ENCODE measurements at regions not wholly inside any gene's neighbourhood (a gene's known extent, or its start where the extent isn't known, plus 50 kb on each side); places are given as distances from the start of the nearest gene placed in this dataset.

GRCh38 chr3:62936626-62937254, 61.5 kb upstream of the CADPS start:
- Histone ChIP-seq H4K20me1 (ENCODE audit: insufficient read depth, low read length) (no peaks in the 10 kb centered on the region), H3K4me3 (ENCODE audit: low read length) (no peak overlapping the region), H2AFZ (ENCODE audit: low read depth, low read length) (no peak overlapping the region), H3K27me3 (ENCODE audit: low read depth, low read length) (peaks cover 3% of the 10 kb centered on the region; the same call in 1 of the 2 replicates), H3K9me3 (ENCODE audit: insufficient read depth, low read length) (no peaks in the 10 kb centered on the region), H3K36me3 (replicated peaks; ENCODE audit: low read depth, low read length) (no peaks in the 10 kb centered on the region), H3K4me1 (ENCODE audit: low read length) (no peaks in the 10 kb centered on the region), H3K27ac (ENCODE audit: low read length) (no peak overlapping the region), H3K79me2 (ENCODE audit: low read length) (no peaks in the 10 kb centered on the region), H3K9ac (ENCODE audit: low read length) (no peak overlapping the region), H3K4me2 (ENCODE audit: low read length) (no peak overlapping the region)
- TF ChIP-seq CTCF (IDR thresholded peaks at IDR 0.05; ENCODE audit: low read depth, low read length) (no peak), EZH2phosphoT487 (IDR thresholded peaks at IDR 0.05; ENCODE audit: low read depth) (no peak)

GRCh38 chr3:62938583-62938982, 63.4 kb upstream of the CADPS start:
- Histone ChIP-seq H3K9me3 (ENCODE audit: insufficient read depth, low read length) (no peaks in the 10 kb centered on the region), H3K79me2 (ENCODE audit: low read length) (no peaks in the 10 kb centered on the region), H3K4me2 (ENCODE audit: low read length) (no peak overlapping the region), H3K4me1 (ENCODE audit: low read length) (no peaks in the 10 kb centered on the region), H3K27ac (ENCODE audit: low read length) (no peak overlapping the region), H3K36me3 (replicated peaks; ENCODE audit: low read depth, low read length) (no peaks in the 10 kb centered on the region), H2AFZ (ENCODE audit: low read depth, low read length) (no peak overlapping the region), H3K9ac (ENCODE audit: low read length) (no peak overlapping the region), H3K4me3 (ENCODE audit: low read length) (no peak overlapping the region), H4K20me1 (ENCODE audit: insufficient read depth, low read length) (no peaks in the 10 kb centered on the region), H3K27me3 (ENCODE audit: low read depth, low read length) (no peaks in the 10 kb centered on the region)
- TF ChIP-seq EZH2phosphoT487 (IDR thresholded peaks at IDR 0.05; ENCODE audit: low read depth) (no peak), CTCF (IDR thresholded peaks at IDR 0.05; ENCODE audit: low read depth, low read length) (no peak)

GRCh38 chr3:62939707-62940106, 64.5 kb upstream of the CADPS start:
- no peaks in the 10 kb centered on the region for H3K36me3 ChIP-seq (replicated peaks; ENCODE audit: low read depth, low read length)
- H3K9me3 ChIP-seq (ENCODE audit: insufficient read depth, low read length): no peaks in the 10 kb centered on the region
- no peaks in the 10 kb centered on the region for H4K20me1 ChIP-seq (ENCODE audit: insufficient read depth, low read length)
- no peak overlapping the region for H3K4me3 ChIP-seq (ENCODE audit: low read length)
- H3K4me2 ChIP-seq (ENCODE audit: low read length): no peak overlapping the region
- H3K27me3 ChIP-seq (ENCODE audit: low read depth, low read length): 0 out of 2 replicates have a peak, but pooled peaks cover 4% of the 10 kb centered on the region
- H3K9ac ChIP-seq (ENCODE audit: low read length): no peak overlapping the region
- H3K27ac ChIP-seq (ENCODE audit: low read length): no peak overlapping the region
- no peaks in the 10 kb centered on the region for H3K4me1 ChIP-seq (ENCODE audit: low read length)
- H3K79me2 ChIP-seq (ENCODE audit: low read length): no peaks in the 10 kb centered on the region
- TF ChIP-seq CTCF (IDR thresholded peaks at IDR 0.05; ENCODE audit: low read depth, low read length) (no peak), EZH2phosphoT487 (IDR thresholded peaks at IDR 0.05; ENCODE audit: low read depth) (no peak)
- no peak overlapping the region for H2AFZ ChIP-seq (ENCODE audit: low read depth, low read length)

GRCh38 chr3:62940771-62941563, 65.8 kb upstream of the CADPS start:
- Histone ChIP-seq H3K79me2 (ENCODE audit: low read length) (no peaks in the 10 kb centered on the region), H3K36me3 (replicated peaks; ENCODE audit: low read depth, low read length) (no peaks in the 10 kb centered on the region), H3K4me3 (ENCODE audit: low read length) (no peak overlapping the region), H3K4me2 (ENCODE audit: low read length) (no peak overlapping the region), H3K27me3 (ENCODE audit: low read depth, low read length) (0 out of 2 replicates have a peak, but pooled peaks cover 4% of the 10 kb centered on the region), H4K20me1 (ENCODE audit: insufficient read depth, low read length) (no peaks in the 10 kb centered on the region), H3K9ac (ENCODE audit: low read length) (no peak overlapping the region), H3K9me3 (ENCODE audit: insufficient read depth, low read length) (no peaks in the 10 kb centered on the region), H3K4me1 (ENCODE audit: low read length) (no peaks in the 10 kb centered on the region), H3K27ac (ENCODE audit: low read length) (no peak overlapping the region), H2AFZ (ENCODE audit: low read depth, low read length) (no peak overlapping the region)
- no peak for TF ChIP-seq EZH2phosphoT487 (IDR thresholded peaks at IDR 0.05; ENCODE audit: low read depth)
- TF ChIP-seq CTCF (IDR thresholded peaks at IDR 0.05; ENCODE audit: low read depth, low read length): no peak

Data from OCI-LY3 (cell line).